ENCODE measurements at regions not wholly inside any gene's neighbourhood (a gene's known extent, or its start where the extent isn't known, plus 50 kb on each side); places are given as distances from the start of the nearest gene placed in this dataset.

GRCh38 chr20:5492937-5493336 is 117.9 kb downstream of the GPCPD1 start:
- Histone ChIP-seq H3K27me3 (ENCODE audit: control insufficient read depth in 2 of 2, insufficient read depth in 2 of 2, low read length in 2 of 2) (peaks cover 6 to 8% of the 10 kb centered on the region in 2 donors), H3K9ac (ENCODE audit: insufficient read depth, low read length, poor library complexity, severe bottlenecking) (no peak overlapping the region), H3K4me1 (ENCODE audit: control insufficient read depth in 1 of 2, insufficient read depth in 2 of 2, low read length in 2 of 2) (no peaks in the 10 kb centered on the region), H3K36me3 (replicated peaks in 1 of 2; ENCODE audit: control insufficient read depth in 1 of 2, insufficient read depth in 2 of 2, low read length in 2 of 2) (no peaks in the 10 kb centered on the region), H2AFZ (ENCODE audit: insufficient read depth, low read depth, low read length, poor library complexity, severe bottlenecking) (no peak overlapping the region), H3K4me2 (replicated peaks; ENCODE audit: extremely low read depth, low read length, poor library complexity, severe bottlenecking) (no peak overlapping the region), H3K79me2 (ENCODE audit: insufficient read depth, low read length) (no peaks in the 10 kb centered on the region), H3K4me3 (replicated peaks in 1 of 3; ENCODE audit: low read depth in 2 of 3, low read length in 3 of 3) (no peak overlapping the region), H3K9me3 (replicated peaks in 1 of 2; ENCODE audit: control insufficient read depth in 1 of 2, insufficient read depth in 1 of 2, low read length in 2 of 2) (no peaks in the 10 kb centered on the region), H3K27ac (ENCODE audit: low read depth in 1 of 2, low read length in 2 of 2) (no peak overlapping the region), H4K20me1 (ENCODE audit: insufficient read depth, low read length) (no peaks in the 10 kb centered on the region)
- Mint-ChIP-seq H3K27me3 (ENCODE audit: low read depth in 3 of 3) (peaks cover 3 to 8% (median 4%) of the 10 kb centered on the region in 3 donors), H3K36me3 (no peaks in the 10 kb centered on the region), H3K4me1 (peaks cover 1% of the 10 kb centered on the region), H3K4me3 (no peak overlapping the region), H3K27ac (no peak overlapping the region), H3K9me3 (peaks cover 0 to 7% (median 0%) of the 10 kb centered on the region in 7 donors)
- WGBS (ENCODE audit: insufficient coverage) = 60% methylated on average over 2 of the region's 5 CpGs
- no peak for TF ChIP-seq CTCF (IDR thresholded peaks at IDR 0.05)
- DNase-seq = no peak
- intact Hi-C loops (cut with micrococcal nuclease) = no loop called here

- Mint-ChIP-seq H3K36me3 (no peaks in the 10 kb centered on the region), H3K27ac (no peak overlapping the region)
Measured at GRCh38 chr20:5491455-5491854, 119.4 kb downstream of the GPCPD1 start.

More at GRCh38 chr20:5491455-5491854, 119.4 kb downstream of the GPCPD1 start:
- WGBS (ENCODE audit: insufficient coverage) = no CpG with 5 or more reads among the region's 3 CpGs
- Histone ChIP-seq H4K20me1 (ENCODE audit: insufficient read depth, low read length) (no peaks in the 10 kb centered on the region), H3K79me2 (ENCODE audit: insufficient read depth, low read length) (no peaks in the 10 kb centered on the region), H3K4me2 (replicated peaks; ENCODE audit: extremely low read depth, low read length, poor library complexity, severe bottlenecking) (no peak overlapping the region), H3K27ac (ENCODE audit: low read depth in 1 of 2, low read length in 2 of 2) (no peak overlapping the region), H3K9me3 (replicated peaks in 1 of 2; ENCODE audit: control insufficient read depth in 1 of 2, insufficient read depth in 1 of 2, low read length in 2 of 2) (no peaks in the 10 kb centered on the region), H3K27me3 (ENCODE audit: control insufficient read depth in 2 of 2, insufficient read depth in 2 of 2, low read length in 2 of 2) (peaks cover 6 to 8% of the 10 kb centered on the region in 2 donors), H2AFZ (ENCODE audit: insufficient read depth, low read depth, low read length, poor library complexity, severe bottlenecking) (no peak overlapping the region), H3K9ac (ENCODE audit: insufficient read depth, low read length, poor library complexity, severe bottlenecking) (no peak overlapping the region), H3K4me3 (replicated peaks in 1 of 3; ENCODE audit: low read depth in 2 of 3, low read length in 3 of 3) (no peak overlapping the region), H3K4me1 (ENCODE audit: control insufficient read depth in 1 of 2, insufficient read depth in 2 of 2, low read length in 2 of 2) (no peaks in the 10 kb centered on the region), H3K36me3 (replicated peaks in 1 of 2; ENCODE audit: control insufficient read depth in 1 of 2, insufficient read depth in 2 of 2, low read length in 2 of 2) (no peaks in the 10 kb centered on the region)
- peaks cover 1% of the 10 kb centered on the region for H3K4me1 Mint-ChIP-seq
- H3K9me3 Mint-ChIP-seq = peaks cover 0 to 5% (median 0%) of the 10 kb centered on the region in 7 donors
- DNase-seq = no peak
- H3K4me3 Mint-ChIP-seq = no peak overlapping the region
- intact Hi-C loops (cut with micrococcal nuclease) = no loop called here
- H3K27me3 Mint-ChIP-seq (ENCODE audit: low read depth in 3 of 3) = peaks cover 7 to 10% (median 8%) of the 10 kb centered on the region in 3 donors
- no peak for TF ChIP-seq CTCF (IDR thresholded peaks at IDR 0.05)
